Mesothelial cell of epicardium (in vitro differentiated cells): ENCODE measurements at regions not wholly inside any gene's neighbourhood (a gene's known extent, or its start where the extent isn't known, plus 50 kb on each side); places are given as distances from the start of the nearest gene placed in this dataset.
A peak's percentile ranks its signal among the peaks of the same experiment; 100 is the strongest.

Source experiments
- DNase-seq, 2 experiments: peaks; one replicate each; pipeline ENCODE4 v3.0.0; 2021; ENCODE audit warnings: low spot score in 2 of 2; ENCODE audit not compliant: unreplicated experiment in 2 of 2
- H3K27ac Mint-ChIP-seq: 2 replicates; pipeline ENCODE4 v1.8.0; 2021; ENCODE audit warnings: mixed read lengths
- H3K27me3 Mint-ChIP-seq: 2 replicates; pipeline ENCODE4 v1.8.0; 2021; ENCODE audit warnings: low read depth, mixed read lengths
- H3K36me3 Mint-ChIP-seq: 2 replicates; pipeline ENCODE4 v1.8.0; 2021; ENCODE audit warnings: mixed read lengths
- H3K4me1 Mint-ChIP-seq: 2 replicates; pipeline ENCODE4 v1.8.0; 2021; ENCODE audit warnings: mixed read lengths
- H3K4me3 Mint-ChIP-seq: 2 replicates; pipeline ENCODE4 v1.8.0; 2021; ENCODE audit warnings: mild to moderate bottlenecking, moderate library complexity, mixed read lengths
- H3K9me3 Mint-ChIP-seq: 2 replicates; pipeline ENCODE4 v1.8.0; 2021; ENCODE audit warnings: mixed read lengths
- TF ChIP-seq, protein P1 (sequence below): fragments of 200-600 bp; sonication (generic); IDR thresholded peaks from one replicate; pipeline ENCODE4 v1.5.0; 2021; ENCODE audit warnings: antibody characterized with exemption; ENCODE audit not compliant: unreplicated experiment

DNA sequence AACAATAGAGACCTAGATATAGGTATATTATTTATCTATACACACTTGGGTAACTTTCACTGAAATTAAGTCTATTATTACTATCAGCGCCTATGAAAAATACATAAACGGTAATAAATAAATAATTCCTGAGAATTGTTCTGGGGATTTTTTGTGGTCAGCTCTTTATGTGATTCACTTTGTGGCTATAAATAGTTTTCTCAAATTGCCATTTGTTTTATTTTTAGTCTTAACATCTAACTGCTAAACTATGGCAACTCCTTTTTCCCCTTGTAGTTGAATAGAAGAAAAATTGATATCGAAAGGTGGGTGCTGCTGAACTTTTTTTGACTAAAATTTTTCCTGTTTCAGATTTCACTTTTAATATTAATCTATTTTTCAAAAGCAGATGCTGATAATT is 189.0 kb downstream of the VGLL3 start:
- H3K27me3 Mint-ChIP-seq, result no peaks in the 10 kb centered on the region
- H3K4me1 Mint-ChIP-seq, result no peaks in the 10 kb centered on the region
- no peaks in the 10 kb centered on the region for H3K36me3 Mint-ChIP-seq
- TF ChIP-seq, protein P1, sequence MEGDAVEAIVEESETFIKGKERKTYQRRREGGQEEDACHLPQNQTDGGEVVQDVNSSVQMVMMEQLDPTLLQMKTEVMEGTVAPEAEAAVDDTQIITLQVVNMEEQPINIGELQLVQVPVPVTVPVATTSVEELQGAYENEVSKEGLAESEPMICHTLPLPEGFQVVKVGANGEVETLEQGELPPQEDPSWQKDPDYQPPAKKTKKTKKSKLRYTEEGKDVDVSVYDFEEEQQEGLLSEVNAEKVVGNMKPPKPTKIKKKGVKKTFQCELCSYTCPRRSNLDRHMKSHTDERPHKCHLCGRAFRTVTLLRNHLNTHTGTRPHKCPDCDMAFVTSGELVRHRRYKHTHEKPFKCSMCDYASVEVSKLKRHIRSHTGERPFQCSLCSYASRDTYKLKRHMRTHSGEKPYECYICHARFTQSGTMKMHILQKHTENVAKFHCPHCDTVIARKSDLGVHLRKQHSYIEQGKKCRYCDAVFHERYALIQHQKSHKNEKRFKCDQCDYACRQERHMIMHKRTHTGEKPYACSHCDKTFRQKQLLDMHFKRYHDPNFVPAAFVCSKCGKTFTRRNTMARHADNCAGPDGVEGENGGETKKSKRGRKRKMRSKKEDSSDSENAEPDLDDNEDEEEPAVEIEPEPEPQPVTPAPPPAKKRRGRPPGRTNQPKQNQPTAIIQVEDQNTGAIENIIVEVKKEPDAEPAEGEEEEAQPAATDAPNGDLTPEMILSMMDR, result no peak
- H3K4me3 Mint-ChIP-seq, result no peak overlapping the region
- H3K9me3 Mint-ChIP-seq, result peaks cover 19% of the 10 kb centered on the region
- no peak overlapping the region for H3K27ac Mint-ChIP-seq
- no peak for DNase-seq

DNA sequence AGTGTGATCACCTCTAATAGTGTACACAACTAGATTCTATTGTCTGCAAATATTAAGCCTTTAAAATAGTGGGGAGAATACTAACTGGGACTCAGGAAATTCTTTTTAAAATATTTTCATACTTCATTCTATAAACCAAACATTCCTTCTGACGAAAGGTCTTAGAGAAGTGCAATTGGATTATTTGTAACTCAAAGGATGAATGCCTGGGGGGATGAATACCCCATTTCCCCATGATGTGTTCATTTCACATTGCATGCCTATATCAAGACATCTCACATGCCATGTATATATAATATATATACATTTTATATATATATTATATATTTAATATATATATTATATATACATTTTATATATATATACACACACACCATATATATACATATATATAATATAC is 189.9 kb downstream of the VGLL3 start:
- H3K4me3 Mint-ChIP-seq, result no peak overlapping the region
- no peaks in the 10 kb centered on the region for H3K4me1 Mint-ChIP-seq
- TF ChIP-seq, protein P1, result no peak
- no peaks in the 10 kb centered on the region for H3K27me3 Mint-ChIP-seq
- H3K36me3 Mint-ChIP-seq, result no peaks in the 10 kb centered on the region
- H3K27ac Mint-ChIP-seq, result no peak overlapping the region
- H3K9me3 Mint-ChIP-seq, result peaks cover 10% of the 10 kb centered on the region
- DNase-seq, result no peak

- H3K36me3 Mint-ChIP-seq, result no peaks in the 10 kb centered on the region
- H3K27me3 Mint-ChIP-seq, result no peaks in the 10 kb centered on the region
- H3K4me3 Mint-ChIP-seq, result no peak overlapping the region
- no peaks in the 10 kb centered on the region for H3K4me1 Mint-ChIP-seq
- no peak overlapping the region for H3K27ac Mint-ChIP-seq
- TF ChIP-seq, protein P1, result no peak
- DNase-seq, result no peak
- H3K9me3 Mint-ChIP-seq, result peaks cover under 1% of the 10 kb centered on the region
Observed at GRCh38 chr3:86800116-86800515, 190.8 kb downstream of the VGLL3 start.

DNA sequence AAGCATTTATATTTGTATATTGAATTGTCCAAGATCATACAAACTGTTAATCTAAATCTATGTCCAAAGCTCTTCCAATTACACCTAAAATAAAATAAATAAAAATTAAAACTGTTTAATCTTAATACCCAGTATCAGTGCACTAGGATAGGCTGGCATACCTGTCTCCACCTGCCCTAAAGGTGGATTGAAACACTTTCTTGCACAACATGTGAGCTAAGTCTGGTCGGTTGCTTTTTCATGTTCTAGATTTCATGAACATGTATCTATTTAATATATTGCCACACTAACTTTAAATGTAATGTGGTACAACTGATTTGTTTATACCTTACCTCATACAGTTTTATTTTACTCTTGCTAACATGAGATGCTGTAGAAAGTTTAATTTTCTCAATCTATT is 193.0 kb downstream of the VGLL3 start:
- H3K27ac Mint-ChIP-seq, result no peak overlapping the region

GRCh38 chr3:86794361-86795065 is 196.4 kb downstream of the VGLL3 start:
- H3K9me3 Mint-ChIP-seq, result no peaks in the 10 kb centered on the region
- DNase-seq, result no peak

More for the DNA sequence above, 193.0 kb downstream of the VGLL3 start:
- DNase-seq, result no peak
- H3K9me3 Mint-ChIP-seq, result no peaks in the 10 kb centered on the region
- TF ChIP-seq, protein P1, result no peak
- H3K27me3 Mint-ChIP-seq, result no peaks in the 10 kb centered on the region
- H3K36me3 Mint-ChIP-seq, result no peaks in the 10 kb centered on the region
- peaks cover 13% of the 10 kb centered on the region for H3K4me1 Mint-ChIP-seq
- no peak overlapping the region for H3K4me3 Mint-ChIP-seq

More at GRCh38 chr3:86794361-86795065, 196.4 kb downstream of the VGLL3 start:
- Mint-ChIP-seq H3K27me3 (no peaks in the 10 kb centered on the region), H3K27ac (peak overlapping the region; percentile 96), H3K4me1 (peaks cover 13% of the 10 kb centered on the region), H3K4me3 (no peak overlapping the region), H3K36me3 (no peaks in the 10 kb centered on the region)
- TF ChIP-seq, protein P1, result no peak
